ENCODE measurements at regions not wholly inside any gene's neighbourhood (a gene's known extent, or its start where the extent isn't known, plus 50 kb on each side); places are given as distances from the start of the nearest gene placed in this dataset.

GRCh38 chr3:82114589-82114988 lies 353.1 kb upstream of the GBE1 start:
- TF ChIP-seq CTCF (conservative IDR thresholded peaks at IDR 0.05) (no peak), ZFX (IDR thresholded peaks at IDR 0.05) (no peak)
